ENCODE measurements at regions not wholly inside any gene's neighbourhood (a gene's known extent, or its start where the extent isn't known, plus 50 kb on each side); places are given as distances from the start of the nearest gene placed in this dataset.

DNA sequence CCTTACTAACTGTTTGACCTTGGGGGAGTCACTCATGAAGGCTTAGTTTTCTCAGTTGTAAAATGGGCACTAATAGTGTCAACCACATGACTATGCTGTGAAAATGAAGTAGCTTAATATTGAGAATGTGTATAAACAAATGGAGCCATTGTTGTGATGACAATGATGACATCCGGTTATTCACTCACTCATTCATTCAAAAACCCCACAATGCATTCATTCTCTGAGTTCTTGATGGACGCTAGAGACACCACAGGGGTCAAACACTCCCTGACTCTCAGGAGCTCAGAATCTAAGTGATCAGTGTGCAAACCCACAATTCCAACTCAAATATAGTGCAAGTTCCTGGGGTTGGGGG, 138.9 kb downstream of the FOXD2 start:
- Histone ChIP-seq H3F3A (ENCODE audit: insufficient read depth) (no peaks in the 10 kb centered on the region), H3K9me3 (ENCODE audit: low read depth) (no peaks in the 10 kb centered on the region), H3K9me2 (ENCODE audit: insufficient read depth) (no peaks in the 10 kb centered on the region), H3K4me3 (no peak overlapping the region), H3K27ac (no peak overlapping the region), H3K4me2 (ENCODE audit: unreplicated experiment) (no peak overlapping the region), H3K79me2 (ENCODE audit: insufficient read depth) (no peaks in the 10 kb centered on the region), H4K20me1 (ENCODE audit: insufficient read depth) (no peaks in the 10 kb centered on the region), H3K9ac (no peak overlapping the region), H3K27me3 (replicated peaks; ENCODE audit: insufficient read depth) (peaks cover 38% of the 10 kb centered on the region; the same call in 1 of the 2 replicates), H2AFZ (no peak overlapping the region), H3K36me3 (ENCODE audit: low read depth) (no peaks in the 10 kb centered on the region), H3K4me1 (ENCODE audit: insufficient read depth) (no peaks in the 10 kb centered on the region)
- TF ChIP-seq EZH2 (IDR thresholded peaks at IDR 0.05; ENCODE audit: insufficient read depth, poor library complexity, severe bottlenecking) (no peak), EZH2phosphoT487 (IDR thresholded peaks at IDR 0.05; ENCODE audit: insufficient read depth, low read depth) (no peak)
- no peak for DNase-seq
- WGBS, 2 experiments (ENCODE audit: low coverage in 1 of 2, low lambda C conversion rate in 2 of 2, missing lambda C conversion rate in 2 of 2): 39 to 47% methylated on average over 2 of the region's 2 CpGs
- in situ Hi-C loops (cut with MboI): no loop called here

DNA sequence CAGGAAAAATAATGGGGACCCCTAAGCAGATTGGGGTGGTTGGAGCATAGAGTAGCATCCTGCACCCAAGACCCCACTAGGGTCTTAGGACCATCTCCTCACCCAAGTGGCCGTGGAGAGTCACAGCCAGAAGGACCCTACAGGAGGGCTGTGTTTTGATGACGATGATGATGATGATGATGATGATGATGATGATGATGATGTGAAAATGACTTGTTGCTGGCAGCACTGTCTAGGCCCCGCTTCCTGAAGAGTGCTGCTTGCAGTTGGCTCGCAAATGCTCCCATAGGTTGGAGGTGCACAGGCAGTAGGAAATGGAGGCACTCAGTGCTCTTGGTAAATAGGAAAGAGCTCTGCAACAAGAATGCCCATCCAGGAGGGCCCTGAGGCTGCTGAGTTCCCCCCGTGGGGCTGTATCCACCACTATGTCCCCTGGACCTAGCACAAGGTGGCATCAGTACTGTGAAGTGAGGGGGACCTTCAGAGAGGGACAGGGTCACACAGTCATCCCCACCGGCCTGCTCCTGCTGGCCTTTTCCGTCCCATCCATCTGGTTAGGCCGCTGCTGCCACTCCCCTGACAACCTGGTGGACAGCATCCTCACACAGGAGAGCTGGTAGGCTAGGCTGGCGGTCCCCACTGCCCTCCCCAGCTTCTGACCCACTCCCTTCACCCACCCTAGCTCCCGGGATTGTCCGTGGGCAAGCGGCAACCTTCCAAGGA, 139.6 kb downstream of the FOXD2 start:
- Histone ChIP-seq H3K4me3 (no peak overlapping the region), H3K79me2 (ENCODE audit: insufficient read depth) (no peaks in the 10 kb centered on the region), H3K4me2 (ENCODE audit: unreplicated experiment) (no peak overlapping the region), H2AFZ (no peak overlapping the region), H3K9me3 (ENCODE audit: low read depth) (no peaks in the 10 kb centered on the region), H3K9ac (no peak overlapping the region), H3F3A (ENCODE audit: insufficient read depth) (no peaks in the 10 kb centered on the region), H3K4me1 (ENCODE audit: insufficient read depth) (no peaks in the 10 kb centered on the region), H3K36me3 (ENCODE audit: low read depth) (no peaks in the 10 kb centered on the region), H4K20me1 (ENCODE audit: insufficient read depth) (no peaks in the 10 kb centered on the region), H3K27ac (no peak overlapping the region), H3K9me2 (ENCODE audit: insufficient read depth) (no peaks in the 10 kb centered on the region), H3K27me3 (replicated peaks; ENCODE audit: insufficient read depth) (peaks cover 40% of the 10 kb centered on the region; the same call in 1 of the 2 replicates)
- TF ChIP-seq EZH2phosphoT487 (IDR thresholded peaks at IDR 0.05; ENCODE audit: insufficient read depth, low read depth): no peak
- no peak for TF ChIP-seq EZH2 (IDR thresholded peaks at IDR 0.05; ENCODE audit: insufficient read depth, poor library complexity, severe bottlenecking)
- 60 to 65% methylated on average over 12 of the region's 12 CpGs for WGBS, 2 experiments (ENCODE audit: low coverage in 1 of 2, low lambda C conversion rate in 2 of 2, missing lambda C conversion rate in 2 of 2)
- in situ Hi-C loops (cut with MboI): no loop called here
- no peak for DNase-seq

DNA sequence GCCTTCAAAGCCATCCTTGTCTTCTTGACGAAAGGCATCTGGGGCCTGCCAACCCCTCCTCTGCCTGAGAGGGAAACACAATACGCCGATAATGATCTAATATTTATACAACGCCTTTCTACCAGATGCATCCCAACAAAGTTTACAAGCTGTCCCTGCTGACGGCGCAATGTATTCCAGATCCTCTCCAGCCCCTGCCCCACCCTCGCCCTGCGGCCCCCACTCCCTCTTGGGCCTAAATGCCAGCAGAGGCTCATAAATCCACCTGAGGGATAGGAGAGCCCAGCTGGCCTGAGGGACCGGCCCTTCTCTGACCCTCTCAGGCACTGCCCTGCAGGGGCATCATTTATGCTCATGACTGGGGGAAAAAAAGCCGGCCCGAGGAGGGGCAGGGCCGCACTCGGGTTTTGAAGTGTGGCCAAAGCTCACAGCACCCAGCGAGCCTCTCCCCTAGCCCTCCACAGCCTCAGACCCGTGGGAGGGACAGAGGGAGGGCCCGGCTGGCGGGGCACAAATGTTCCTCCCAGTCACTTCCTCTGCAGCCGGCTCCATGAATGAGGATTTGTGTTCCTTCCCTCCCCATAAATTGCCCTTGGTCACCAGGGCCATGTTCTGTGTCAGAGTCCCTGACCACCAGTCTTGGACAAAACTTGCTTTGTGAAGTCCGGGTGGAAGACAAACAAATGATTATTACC, 140.3 kb downstream of the FOXD2 start:
- H3K4me2 ChIP-seq (ENCODE audit: unreplicated experiment): no peak overlapping the region
- 12% methylated on average over 16 to 18 of the region's 19 CpGs for WGBS, 2 experiments (ENCODE audit: low coverage in 1 of 2, low lambda C conversion rate in 2 of 2, missing lambda C conversion rate in 2 of 2)
- H3K27me3 ChIP-seq (replicated peaks; ENCODE audit: insufficient read depth): peaks cover 40% of the 10 kb centered on the region; the same call in 1 of the 2 replicates
- no peak overlapping the region for H3K9ac ChIP-seq
- H2AFZ ChIP-seq: no peak overlapping the region
- TF ChIP-seq EZH2 (IDR thresholded peaks at IDR 0.05; ENCODE audit: insufficient read depth, poor library complexity, severe bottlenecking) (no peak), EZH2phosphoT487 (IDR thresholded peaks at IDR 0.05; ENCODE audit: insufficient read depth, low read depth) (no peak)
- no peaks in the 10 kb centered on the region for H3K9me2 ChIP-seq (ENCODE audit: insufficient read depth)
- no peaks in the 10 kb centered on the region for H3F3A ChIP-seq (ENCODE audit: insufficient read depth)
- no peaks in the 10 kb centered on the region for H3K9me3 ChIP-seq (ENCODE audit: low read depth)
- in situ Hi-C loops (cut with MboI): no loop called here
- no peak overlapping the region for H3K4me3 ChIP-seq
- H3K4me1 ChIP-seq (ENCODE audit: insufficient read depth): no peaks in the 10 kb centered on the region
- H3K79me2 ChIP-seq (ENCODE audit: insufficient read depth): no peaks in the 10 kb centered on the region
- H3K27ac ChIP-seq: no peak overlapping the region
- H4K20me1 ChIP-seq (ENCODE audit: insufficient read depth): no peaks in the 10 kb centered on the region
- no peaks in the 10 kb centered on the region for H3K36me3 ChIP-seq (ENCODE audit: low read depth)
- DNase-seq: no peak

DNA sequence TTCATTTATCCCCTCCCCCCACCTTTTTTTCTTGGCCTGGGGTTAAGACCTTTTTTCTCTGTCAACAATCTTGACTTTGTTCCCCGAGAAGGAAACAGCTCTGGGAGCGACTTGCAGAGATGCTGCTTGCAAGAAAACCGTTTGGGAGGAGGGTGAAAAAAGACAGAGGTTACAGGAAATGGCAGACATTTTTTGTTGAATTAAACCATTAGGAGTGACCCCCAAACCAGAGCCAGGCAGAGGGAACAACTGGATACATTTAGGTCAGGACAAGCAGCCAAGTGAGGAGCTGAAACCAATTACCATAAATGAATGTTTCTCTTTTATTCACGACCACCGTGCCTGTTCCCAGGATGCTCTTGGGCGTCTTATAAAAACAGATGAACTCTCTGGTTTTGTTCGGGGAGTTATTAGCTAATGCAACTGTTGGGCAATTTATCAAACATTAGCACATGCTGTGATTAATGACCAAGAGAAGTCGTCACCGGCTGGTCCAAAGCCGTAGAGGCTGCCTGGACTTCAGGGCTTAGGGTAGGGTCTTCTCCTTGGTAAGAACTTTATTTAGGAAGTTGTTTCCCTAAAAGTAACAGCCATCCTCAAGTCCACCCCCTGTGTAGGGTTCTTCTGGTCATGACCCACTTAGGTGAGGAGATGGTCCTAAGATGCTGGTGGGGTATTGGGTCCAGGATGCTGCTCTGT, 141.0 kb downstream of the FOXD2 start:
- Histone ChIP-seq H3K4me3 (no peak overlapping the region), H3K4me2 (ENCODE audit: unreplicated experiment) (no peak overlapping the region), H2AFZ (no peak overlapping the region), H3K27ac (no peak overlapping the region), H3K27me3 (replicated peaks; ENCODE audit: insufficient read depth) (peaks cover 40% of the 10 kb centered on the region; the same call in 1 of the 2 replicates), H4K20me1 (ENCODE audit: insufficient read depth) (no peaks in the 10 kb centered on the region), H3K9ac (no peak overlapping the region), H3K9me2 (ENCODE audit: insufficient read depth) (no peaks in the 10 kb centered on the region), H3K36me3 (ENCODE audit: low read depth) (no peaks in the 10 kb centered on the region), H3K9me3 (ENCODE audit: low read depth) (no peaks in the 10 kb centered on the region), H3K4me1 (ENCODE audit: insufficient read depth) (no peaks in the 10 kb centered on the region), H3K79me2 (ENCODE audit: insufficient read depth) (no peaks in the 10 kb centered on the region), H3F3A (ENCODE audit: insufficient read depth) (no peaks in the 10 kb centered on the region)
- DNase-seq: no peak
- WGBS, 2 experiments (ENCODE audit: low coverage in 1 of 2, low lambda C conversion rate in 2 of 2, missing lambda C conversion rate in 2 of 2): 9 to 14% methylated on average over 10 of the region's 10 CpGs
- TF ChIP-seq EZH2 (IDR thresholded peaks at IDR 0.05; ENCODE audit: insufficient read depth, poor library complexity, severe bottlenecking): no peak
- TF ChIP-seq EZH2phosphoT487 (IDR thresholded peaks at IDR 0.05; ENCODE audit: insufficient read depth, low read depth): no peak
- in situ Hi-C loops (cut with MboI): no loop called here
